ENCODE measurements at regions not wholly inside any gene's neighbourhood (a gene's known extent, or its start where the extent isn't known, plus 50 kb on each side); places are given as distances from the start of the nearest gene placed in this dataset.

DNA sequence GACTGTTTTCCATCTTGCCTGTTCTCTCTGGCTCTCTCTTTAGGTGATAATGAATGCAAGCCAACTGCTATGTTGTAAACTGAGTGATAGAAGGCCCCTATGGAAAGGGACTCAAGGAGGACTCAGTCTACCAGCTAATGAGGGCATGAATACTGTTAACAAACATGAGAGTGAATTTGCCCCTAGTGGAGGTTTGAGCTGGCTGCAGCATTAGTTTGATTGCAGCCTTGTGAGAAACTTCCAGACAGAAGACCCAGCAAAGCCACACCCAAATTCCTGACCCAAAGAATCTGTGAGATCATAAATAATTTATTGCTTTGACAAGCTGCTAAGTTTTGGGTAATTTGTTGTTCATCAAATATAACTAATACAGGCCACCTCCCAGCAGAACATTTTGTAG is 50.0 kb upstream of the PLCB1 start:
- no peak overlapping the region for H3K4me3 Mint-ChIP-seq
- intact Hi-C loops (cut with micrococcal nuclease), result no loop called here
- no peak overlapping the region for H3K9ac ChIP-seq (ENCODE audit: insufficient read depth, low read length, poor library complexity, severe bottlenecking)
- no peak overlapping the region for H3K27ac ChIP-seq (ENCODE audit: low read depth in 1 of 2, low read length in 2 of 2)
- H3K4me1 ChIP-seq (ENCODE audit: control insufficient read depth in 1 of 2, insufficient read depth in 2 of 2, low read length in 2 of 2), result peaks cover 0 to 4% of the 10 kb centered on the region in 2 donors
- H3K27me3 ChIP-seq (ENCODE audit: control insufficient read depth in 2 of 2, insufficient read depth in 2 of 2, low read length in 2 of 2), result no peaks in the 10 kb centered on the region
- peaks cover 6% of the 10 kb centered on the region for H3K4me1 Mint-ChIP-seq
- no peaks in the 10 kb centered on the region for H3K79me2 ChIP-seq (ENCODE audit: insufficient read depth, low read length)
- H2AFZ ChIP-seq (ENCODE audit: insufficient read depth, low read depth, low read length, poor library complexity, severe bottlenecking), result no peak overlapping the region
- H3K27me3 Mint-ChIP-seq (ENCODE audit: low read depth in 3 of 3), result no peaks in the 10 kb centered on the region
- no peaks in the 10 kb centered on the region for H3K9me3 Mint-ChIP-seq
- H3K27ac Mint-ChIP-seq, result no peak overlapping the region
- H4K20me1 ChIP-seq (ENCODE audit: insufficient read depth, low read length), result no peaks in the 10 kb centered on the region
- no peak overlapping the region for H3K4me2 ChIP-seq (replicated peaks; ENCODE audit: extremely low read depth, low read length, poor library complexity, severe bottlenecking)
- H3K36me3 Mint-ChIP-seq, result no peaks in the 10 kb centered on the region
- TF ChIP-seq, protein P1, sequence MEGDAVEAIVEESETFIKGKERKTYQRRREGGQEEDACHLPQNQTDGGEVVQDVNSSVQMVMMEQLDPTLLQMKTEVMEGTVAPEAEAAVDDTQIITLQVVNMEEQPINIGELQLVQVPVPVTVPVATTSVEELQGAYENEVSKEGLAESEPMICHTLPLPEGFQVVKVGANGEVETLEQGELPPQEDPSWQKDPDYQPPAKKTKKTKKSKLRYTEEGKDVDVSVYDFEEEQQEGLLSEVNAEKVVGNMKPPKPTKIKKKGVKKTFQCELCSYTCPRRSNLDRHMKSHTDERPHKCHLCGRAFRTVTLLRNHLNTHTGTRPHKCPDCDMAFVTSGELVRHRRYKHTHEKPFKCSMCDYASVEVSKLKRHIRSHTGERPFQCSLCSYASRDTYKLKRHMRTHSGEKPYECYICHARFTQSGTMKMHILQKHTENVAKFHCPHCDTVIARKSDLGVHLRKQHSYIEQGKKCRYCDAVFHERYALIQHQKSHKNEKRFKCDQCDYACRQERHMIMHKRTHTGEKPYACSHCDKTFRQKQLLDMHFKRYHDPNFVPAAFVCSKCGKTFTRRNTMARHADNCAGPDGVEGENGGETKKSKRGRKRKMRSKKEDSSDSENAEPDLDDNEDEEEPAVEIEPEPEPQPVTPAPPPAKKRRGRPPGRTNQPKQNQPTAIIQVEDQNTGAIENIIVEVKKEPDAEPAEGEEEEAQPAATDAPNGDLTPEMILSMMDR (IDR thresholded peaks at IDR 0.05), result peak; percentile 61
- no peak overlapping the region for H3K4me3 ChIP-seq (replicated peaks in 1 of 3; ENCODE audit: low read depth in 2 of 3, low read length in 3 of 3)
- no peaks in the 10 kb centered on the region for H3K36me3 ChIP-seq (replicated peaks in 1 of 2; ENCODE audit: control insufficient read depth in 1 of 2, insufficient read depth in 2 of 2, low read length in 2 of 2)
- no peaks in the 10 kb centered on the region for H3K9me3 ChIP-seq (replicated peaks in 1 of 2; ENCODE audit: control insufficient read depth in 1 of 2, insufficient read depth in 1 of 2, low read length in 2 of 2)
- no peak for DNase-seq

Measured in CD14-positive monocyte (primary cell).